ENCODE measurements at regions not wholly inside any gene's neighbourhood (a gene's known extent, or its start where the extent isn't known, plus 50 kb on each side); places are given as distances from the start of the nearest gene placed in this dataset.

DNA sequence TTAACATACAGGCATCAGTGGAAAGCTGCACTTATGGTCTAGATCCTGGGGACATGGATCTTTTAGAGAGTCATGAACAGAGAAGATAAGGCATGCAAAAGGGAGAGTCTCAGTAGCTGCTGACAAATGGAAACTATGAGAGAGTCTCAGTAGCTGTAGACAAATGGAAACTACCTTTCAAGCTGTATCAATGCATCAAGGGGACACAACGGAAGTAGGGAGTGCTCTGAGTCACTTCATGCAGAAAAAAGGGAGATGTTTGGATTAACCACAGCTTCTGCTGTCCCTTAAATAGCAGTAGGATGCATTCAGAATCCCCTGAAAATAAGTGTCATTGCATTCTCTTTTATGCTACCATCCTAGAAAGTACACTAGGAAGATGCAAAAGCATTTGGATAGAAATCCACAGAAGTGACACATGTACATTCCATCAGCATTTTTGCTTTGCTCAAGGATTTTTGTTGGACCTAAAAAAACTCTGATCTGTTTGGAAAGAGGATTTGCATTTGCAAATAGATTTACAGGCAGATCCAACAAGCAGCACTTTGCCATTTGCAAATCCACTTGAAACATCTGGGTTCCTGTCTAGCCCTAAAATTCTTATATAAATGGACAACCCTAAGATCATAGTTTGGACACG lies 227.5 kb upstream of the LMO3 start:
- intact Hi-C loops (cut with DNase I; ENCODE audit: low total_unique reads): no loop called here
- Histone ChIP-seq H3K36me3 (no peaks in the 10 kb centered on the region), H3K4me3 (no peak overlapping the region), H3K27me3 (no peaks in the 10 kb centered on the region), H3K4me1 (no peaks in the 10 kb centered on the region), H3K27ac (no peak overlapping the region), H3K9me3 (no peaks in the 10 kb centered on the region)
- DNase-seq (no peak), ATAC-seq (no peak)
- in situ Hi-C loops (cut with MboI; ENCODE audit: low sequenced_read_pairs in 4 of 4): no loop called here
- TF ChIP-seq, protein P1, sequence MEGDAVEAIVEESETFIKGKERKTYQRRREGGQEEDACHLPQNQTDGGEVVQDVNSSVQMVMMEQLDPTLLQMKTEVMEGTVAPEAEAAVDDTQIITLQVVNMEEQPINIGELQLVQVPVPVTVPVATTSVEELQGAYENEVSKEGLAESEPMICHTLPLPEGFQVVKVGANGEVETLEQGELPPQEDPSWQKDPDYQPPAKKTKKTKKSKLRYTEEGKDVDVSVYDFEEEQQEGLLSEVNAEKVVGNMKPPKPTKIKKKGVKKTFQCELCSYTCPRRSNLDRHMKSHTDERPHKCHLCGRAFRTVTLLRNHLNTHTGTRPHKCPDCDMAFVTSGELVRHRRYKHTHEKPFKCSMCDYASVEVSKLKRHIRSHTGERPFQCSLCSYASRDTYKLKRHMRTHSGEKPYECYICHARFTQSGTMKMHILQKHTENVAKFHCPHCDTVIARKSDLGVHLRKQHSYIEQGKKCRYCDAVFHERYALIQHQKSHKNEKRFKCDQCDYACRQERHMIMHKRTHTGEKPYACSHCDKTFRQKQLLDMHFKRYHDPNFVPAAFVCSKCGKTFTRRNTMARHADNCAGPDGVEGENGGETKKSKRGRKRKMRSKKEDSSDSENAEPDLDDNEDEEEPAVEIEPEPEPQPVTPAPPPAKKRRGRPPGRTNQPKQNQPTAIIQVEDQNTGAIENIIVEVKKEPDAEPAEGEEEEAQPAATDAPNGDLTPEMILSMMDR (IDR thresholded peaks at IDR 0.05 in 4 of 5, conservative IDR thresholded peaks at IDR 0.05 in 1 of 5): no peak
- no peak for TF ChIP-seq POLR2A (IDR thresholded peaks at IDR 0.05)

DNA sequence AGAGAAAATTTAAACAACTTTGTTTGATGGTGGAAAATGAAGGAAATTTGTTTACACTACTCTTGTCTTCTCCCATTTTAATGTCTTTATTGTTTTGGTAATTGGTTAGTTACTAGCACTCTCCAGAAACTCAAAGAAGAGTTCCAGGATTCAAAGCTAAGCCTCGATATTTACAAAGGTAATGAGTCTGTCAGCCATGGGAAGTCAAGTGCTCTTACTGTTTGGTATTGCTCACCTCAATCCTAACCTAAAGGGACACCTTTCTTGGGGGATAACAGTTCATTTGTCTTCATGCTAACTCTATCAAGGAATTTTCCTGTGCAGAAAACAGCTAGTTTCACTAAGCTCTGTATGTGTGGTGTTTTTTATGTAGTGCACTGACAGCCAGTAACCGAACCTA lies 222.9 kb upstream of the LMO3 start:
- Histone ChIP-seq H3K9me3 (no peaks in the 10 kb centered on the region), H3K36me3 (no peaks in the 10 kb centered on the region), H3K27me3 (no peaks in the 10 kb centered on the region), H3K27ac (no peak overlapping the region), H3K4me1 (no peaks in the 10 kb centered on the region), H3K4me3 (no peak overlapping the region)
- no peak for TF ChIP-seq POLR2A (IDR thresholded peaks at IDR 0.05)
- TF ChIP-seq, protein P1 (IDR thresholded peaks at IDR 0.05 in 4 of 5, conservative IDR thresholded peaks at IDR 0.05 in 1 of 5): no peak
- intact Hi-C loops (cut with DNase I; ENCODE audit: low total_unique reads): no loop called here
- DNase-seq: no peak
- in situ Hi-C loops (cut with MboI; ENCODE audit: low sequenced_read_pairs in 4 of 4): no loop called here
- ATAC-seq: no peak

DNA sequence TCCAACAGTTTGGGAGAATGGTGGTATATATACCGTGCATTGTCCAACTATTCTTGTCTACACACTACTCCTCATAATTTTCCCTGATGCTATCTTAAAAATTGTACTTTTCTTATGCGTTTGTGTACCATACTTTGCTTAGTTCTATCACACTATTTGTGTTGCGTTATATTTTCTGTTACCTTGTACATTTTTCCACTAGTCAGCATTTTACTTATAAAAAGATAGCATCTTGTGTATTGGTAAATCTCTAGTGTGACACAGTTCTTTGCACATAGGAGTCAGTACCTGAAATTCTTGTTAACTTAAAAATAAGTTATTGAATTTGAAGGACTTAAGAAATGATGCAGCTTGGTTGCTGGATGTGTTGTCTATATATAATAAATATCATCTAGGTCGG lies 201.8 kb upstream of the LMO3 start:
- no peaks in the 10 kb centered on the region for H3K27me3 ChIP-seq
- H3K27ac ChIP-seq: no peak overlapping the region
- DNase-seq (no peak), ATAC-seq (no peak)
- no peaks in the 10 kb centered on the region for H3K9me3 ChIP-seq
- intact Hi-C loops (cut with DNase I; ENCODE audit: low total_unique reads) (no loop called here), in situ Hi-C loops (cut with MboI; ENCODE audit: low sequenced_read_pairs in 4 of 4) (no loop called here)
- TF ChIP-seq, protein P1 (IDR thresholded peaks at IDR 0.05 in 4 of 5, conservative IDR thresholded peaks at IDR 0.05 in 1 of 5): no peak
- no peak for TF ChIP-seq POLR2A (IDR thresholded peaks at IDR 0.05)
- no peak overlapping the region for H3K4me3 ChIP-seq
- no peaks in the 10 kb centered on the region for H3K36me3 ChIP-seq
- no peaks in the 10 kb centered on the region for H3K4me1 ChIP-seq

DNA sequence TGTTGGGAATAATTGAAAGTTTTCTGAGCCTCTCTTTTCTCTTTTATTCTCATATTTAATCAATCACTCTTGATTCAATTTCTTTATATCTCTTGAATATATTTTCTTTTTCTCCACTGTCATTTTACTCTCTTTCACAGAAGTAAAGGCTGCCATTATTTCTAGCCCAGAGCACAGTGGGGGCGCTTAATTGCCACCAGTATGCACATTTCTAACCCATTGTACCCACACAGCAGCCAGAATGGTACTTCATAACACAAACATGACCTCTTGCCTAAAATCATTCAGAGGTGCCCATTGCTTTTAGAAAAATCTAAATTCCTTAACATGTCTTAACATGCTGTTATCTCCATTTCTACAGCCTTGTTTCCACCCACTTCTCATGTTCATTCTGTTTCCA lies 190.2 kb upstream of the LMO3 start:
- DNase-seq (no peak), ATAC-seq (no peak)
- no peak overlapping the region for H3K4me3 ChIP-seq
- H3K27me3 ChIP-seq: no peaks in the 10 kb centered on the region
- no peaks in the 10 kb centered on the region for H3K36me3 ChIP-seq
- no peak overlapping the region for H3K27ac ChIP-seq
- in situ Hi-C loops (cut with MboI; ENCODE audit: low sequenced_read_pairs in 4 of 4): no loop called here
- no peaks in the 10 kb centered on the region for H3K4me1 ChIP-seq
- TF ChIP-seq POLR2A (IDR thresholded peaks at IDR 0.05): no peak
- TF ChIP-seq, protein P1 (IDR thresholded peaks at IDR 0.05 in 4 of 5, conservative IDR thresholded peaks at IDR 0.05 in 1 of 5): no peak
- H3K9me3 ChIP-seq: no peaks in the 10 kb centered on the region
- intact Hi-C loops (cut with DNase I; ENCODE audit: low total_unique reads): no loop called here

DNA sequence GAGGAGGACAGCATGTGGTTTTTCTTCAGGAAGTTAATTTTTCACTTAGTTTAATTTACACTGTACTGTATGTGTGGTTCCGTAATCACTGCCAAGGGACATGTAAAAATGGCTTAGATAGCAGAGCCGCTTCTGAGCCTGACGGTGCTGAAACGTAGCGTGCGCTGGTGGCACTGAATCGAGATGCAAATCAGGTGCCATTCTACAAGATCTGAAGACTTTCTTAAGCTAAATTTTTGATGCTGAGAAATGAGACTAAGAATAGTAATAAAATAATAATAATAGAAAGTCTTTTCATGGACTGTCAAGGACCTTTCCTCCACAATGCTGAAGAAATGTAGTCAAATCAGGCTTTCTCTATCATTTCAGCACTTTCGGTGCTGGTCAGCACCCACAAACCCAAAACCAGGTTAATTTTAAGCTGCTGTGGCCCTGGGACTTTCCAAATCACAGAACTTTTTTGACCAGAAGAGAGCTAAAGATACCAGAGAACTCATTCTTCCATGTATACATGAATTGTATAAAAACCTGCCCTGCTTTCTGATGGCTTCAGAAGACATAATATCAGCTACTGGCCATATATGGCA lies 183.3 kb upstream of the LMO3 start:
- no peak for ATAC-seq
- Histone ChIP-seq H3K4me3 (no peak overlapping the region), H3K36me3 (no peaks in the 10 kb centered on the region), H3K9me3 (no peaks in the 10 kb centered on the region), H3K4me1 (no peaks in the 10 kb centered on the region), H3K27me3 (no peaks in the 10 kb centered on the region), H3K27ac (no peak overlapping the region)
- in situ Hi-C loops (cut with MboI; ENCODE audit: low sequenced_read_pairs in 4 of 4): no loop called here
- no peak for DNase-seq
- TF ChIP-seq, protein P1 (IDR thresholded peaks at IDR 0.05 in 4 of 5, conservative IDR thresholded peaks at IDR 0.05 in 1 of 5): no peak
- intact Hi-C loops (cut with DNase I; ENCODE audit: low total_unique reads): no loop called here
